ENCODE measurements at regions not wholly inside any gene's neighbourhood (a gene's known extent, or its start where the extent isn't known, plus 50 kb on each side); places are given as distances from the start of the nearest gene placed in this dataset.
"Not testable (repeated sequence)": the region's sequence is repeated elsewhere in the genome, so short reads cannot be mapped to it uniquely, and the experiment has no call there.

GRCh38 chr17:51347851-51348584, 87.7 kb downstream of the UTP18 start:
- no peak for DNase-seq
- Histone ChIP-seq H3K27me3 (no peaks in the 10 kb centered on the region), H3K27ac (no peak overlapping the region), H3K4me3 (no peak overlapping the region), H3K4me1 (no peaks in the 10 kb centered on the region), H3K9me3 (replicated peaks) (no peaks in the 10 kb centered on the region), H3K36me3 (no peaks in the 10 kb centered on the region)

GRCh38 chr17:51351080-51351479, 90.7 kb downstream of the UTP18 start:
- H3K27ac ChIP-seq, result no peak overlapping the region
- DNase-seq, result no peak
- H3K27me3 ChIP-seq, result no peaks in the 10 kb centered on the region
- H3K4me3 ChIP-seq, result no peak overlapping the region
- no peaks in the 10 kb centered on the region for H3K9me3 ChIP-seq (replicated peaks)
- no peaks in the 10 kb centered on the region for H3K36me3 ChIP-seq
- H3K4me1 ChIP-seq, result no peaks in the 10 kb centered on the region

DNA sequence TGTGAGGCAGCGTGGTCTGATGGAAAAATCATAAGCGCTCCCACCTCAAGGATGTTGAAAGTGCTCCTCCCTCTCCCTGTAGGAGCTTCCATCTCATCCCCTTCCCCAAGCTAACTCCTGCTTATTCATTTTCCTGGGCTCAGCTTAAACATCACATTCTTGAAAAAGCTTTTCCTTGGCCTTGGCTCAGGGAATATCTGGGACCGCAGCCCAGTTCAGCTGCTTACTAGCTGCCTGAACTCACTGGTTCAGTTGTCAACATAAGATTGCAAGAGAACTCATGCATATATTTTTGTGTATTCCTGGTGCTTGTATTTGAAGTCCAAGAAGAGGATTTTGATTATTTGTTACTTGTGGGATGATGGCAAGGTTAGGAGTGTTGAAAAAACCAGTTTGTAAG, 91.5 kb downstream of the UTP18 start:
- H3K36me3 ChIP-seq, result no peaks in the 10 kb centered on the region
- no peak for DNase-seq
- no peaks in the 10 kb centered on the region for H3K27me3 ChIP-seq
- no peak overlapping the region for H3K4me3 ChIP-seq
- no peak overlapping the region for H3K27ac ChIP-seq
- no peaks in the 10 kb centered on the region for H3K4me1 ChIP-seq
- H3K9me3 ChIP-seq (replicated peaks), result no peaks in the 10 kb centered on the region

DNA sequence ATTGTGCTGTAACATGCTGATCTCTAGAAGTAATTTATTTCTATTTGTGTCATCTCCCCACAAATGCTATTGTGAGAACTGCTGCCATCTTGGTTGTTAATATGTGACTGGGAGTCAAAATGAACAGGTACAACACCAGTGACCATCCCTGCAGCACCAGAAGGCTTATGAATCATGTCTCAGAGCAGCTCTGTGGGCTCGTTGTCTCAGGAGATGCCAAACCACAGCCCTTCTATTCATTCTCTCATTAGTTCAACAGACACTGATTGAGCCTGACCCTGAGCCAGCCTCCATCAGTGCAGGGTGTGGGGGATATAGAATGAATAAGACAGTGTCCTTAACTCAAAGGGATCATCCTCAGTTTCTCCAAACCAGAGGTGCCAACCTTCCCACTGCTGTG, 92.5 kb downstream of the UTP18 start:
- Histone ChIP-seq H3K27me3 (no peaks in the 10 kb centered on the region), H3K36me3 (no peaks in the 10 kb centered on the region), H3K4me3 (no peak overlapping the region), H3K9me3 (replicated peaks) (no peaks in the 10 kb centered on the region), H3K4me1 (no peaks in the 10 kb centered on the region), H3K27ac (no peak overlapping the region)
- no peak for DNase-seq

DNA sequence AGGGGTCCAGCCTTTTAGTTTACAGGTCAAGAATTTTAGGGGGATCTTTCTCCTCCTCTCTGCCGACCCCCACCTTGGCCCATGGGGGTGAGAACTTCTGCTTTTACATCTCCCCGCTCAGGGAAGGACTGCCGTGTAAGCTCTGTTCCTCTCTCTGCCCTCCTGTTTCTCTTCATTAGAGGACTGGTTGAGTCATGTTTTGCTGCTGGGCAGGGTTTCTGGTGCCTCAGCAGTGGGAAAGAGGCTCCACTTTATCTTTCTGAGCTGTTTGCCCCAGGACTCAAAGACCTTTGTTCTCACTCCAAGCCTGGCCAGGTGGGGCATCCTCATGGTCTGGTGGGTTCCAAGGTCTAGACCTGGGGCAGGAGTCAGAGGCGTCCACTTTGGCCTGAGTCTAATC, 93.0 kb downstream of the UTP18 start:
- no peaks in the 10 kb centered on the region for H3K9me3 ChIP-seq (replicated peaks)
- H3K36me3 ChIP-seq, result no peaks in the 10 kb centered on the region
- no peaks in the 10 kb centered on the region for H3K4me1 ChIP-seq
- DNase-seq, result no peak
- H3K4me3 ChIP-seq, result no peak overlapping the region
- H3K27me3 ChIP-seq, result no peaks in the 10 kb centered on the region
- no peak overlapping the region for H3K27ac ChIP-seq

DNA sequence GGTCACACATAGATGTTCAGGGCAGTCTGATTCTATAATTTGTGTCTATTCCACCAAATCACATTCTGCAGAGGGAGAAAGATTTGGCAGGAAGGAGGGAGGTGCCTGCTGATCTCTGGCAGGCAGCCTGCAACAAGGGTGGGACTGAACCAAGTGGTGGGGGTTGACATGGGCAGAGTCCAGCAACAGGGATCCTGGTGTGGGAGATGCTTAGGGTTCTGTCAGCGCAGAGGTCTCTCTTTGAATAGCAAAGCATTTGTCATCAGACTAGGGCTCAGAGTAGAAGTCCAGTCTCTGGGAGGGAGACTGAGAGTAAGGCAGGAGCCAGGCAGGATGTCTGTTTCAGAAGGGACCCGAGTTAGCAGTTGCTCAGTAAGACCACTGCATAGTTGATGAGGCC, 94.6 kb downstream of the UTP18 start:
- H3K27me3 ChIP-seq, result no peaks in the 10 kb centered on the region

GRCh38 chr17:51355441-51356410, 95.4 kb downstream of the UTP18 start:
- no peak for DNase-seq
- H3K27me3 ChIP-seq, result no peaks in the 10 kb centered on the region
- no peak overlapping the region for H3K4me3 ChIP-seq
- H3K36me3 ChIP-seq, result no peaks in the 10 kb centered on the region
- H3K9me3 ChIP-seq (replicated peaks), result no peaks in the 10 kb centered on the region
- no peak overlapping the region for H3K27ac ChIP-seq
- H3K4me1 ChIP-seq, result no peaks in the 10 kb centered on the region

More for the DNA sequence above, 94.6 kb downstream of the UTP18 start:
- DNase-seq, result no peak
- Histone ChIP-seq H3K4me3 (no peak overlapping the region), H3K27ac (no peak overlapping the region), H3K4me1 (no peaks in the 10 kb centered on the region), H3K9me3 (replicated peaks) (no peaks in the 10 kb centered on the region), H3K36me3 (no peaks in the 10 kb centered on the region)

- H3K27me3 ChIP-seq, result no peaks in the 10 kb centered on the region
Observed at GRCh38 chr17:51359055-51359454, 98.7 kb downstream of the UTP18 start.

DNA sequence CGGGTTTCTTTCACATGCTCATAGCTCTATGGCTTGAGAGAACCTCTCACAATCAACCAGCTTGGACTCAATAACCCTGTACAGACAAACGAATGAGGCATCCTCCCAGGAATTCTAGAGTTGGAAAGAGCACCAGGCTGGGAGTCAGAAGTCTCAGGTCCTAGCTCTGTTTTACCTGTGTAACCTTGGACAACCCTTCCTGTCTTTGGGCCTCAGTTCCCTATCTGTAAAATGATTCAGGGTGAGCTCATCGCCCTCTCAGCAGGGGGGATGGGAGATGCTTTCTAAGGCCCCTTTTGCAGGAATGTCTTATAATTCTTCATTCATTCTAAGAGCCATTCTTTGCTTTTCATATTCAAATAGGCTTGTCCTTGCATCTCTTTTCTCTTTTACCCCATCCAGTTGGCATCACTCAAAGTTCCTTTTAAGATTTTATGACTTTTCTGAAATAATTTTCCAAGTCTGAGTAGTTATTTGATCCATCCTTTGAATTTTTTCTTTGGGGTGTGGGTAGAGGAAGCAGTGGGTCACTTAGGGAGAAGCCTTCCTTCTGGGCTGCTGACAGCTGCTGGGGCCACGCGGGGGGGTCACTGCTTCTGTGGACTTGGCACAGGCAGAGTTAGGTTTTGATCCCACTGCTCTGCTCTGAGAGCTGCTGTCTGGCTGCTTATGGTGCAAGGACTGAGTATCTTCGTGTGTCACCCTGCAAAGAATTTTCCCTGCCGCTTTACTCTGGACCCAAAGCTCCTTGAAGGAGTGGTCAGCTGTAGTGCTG, 102.7 kb downstream of the UTP18 start:
- Histone ChIP-seq H3K4me3 (no peak overlapping the region), H3K27me3 (no peaks in the 10 kb centered on the region)
- peak; percentile 9 to 16 for DNase-seq

More at GRCh38 chr17:51359055-51359454, 98.7 kb downstream of the UTP18 start:
- no peaks in the 10 kb centered on the region for H3K9me3 ChIP-seq (replicated peaks)
- H3K27ac ChIP-seq, result no peak overlapping the region
- H3K36me3 ChIP-seq, result no peaks in the 10 kb centered on the region
- no peak overlapping the region for H3K4me3 ChIP-seq
- H3K4me1 ChIP-seq, result no peaks in the 10 kb centered on the region
- DNase-seq, result no peak

DNA sequence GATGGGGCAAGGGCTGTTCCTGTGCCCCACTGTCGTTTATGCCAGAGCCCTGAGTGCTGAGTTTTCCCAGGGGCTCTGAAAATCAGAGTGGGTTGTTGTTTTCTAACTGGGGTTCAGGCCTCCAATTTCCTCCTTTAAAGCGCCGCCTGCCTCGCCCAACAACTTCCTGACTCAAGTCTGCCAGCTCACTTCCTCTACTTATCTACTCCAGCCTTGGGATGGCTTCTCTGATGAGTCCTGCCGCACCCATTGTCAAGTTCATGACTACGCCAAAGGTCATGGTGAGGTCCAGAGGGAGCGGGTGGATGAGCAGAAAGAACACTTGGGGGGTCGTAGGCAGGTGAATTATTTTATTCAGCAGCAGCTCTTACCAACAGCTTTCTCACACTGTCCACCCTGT, 104.7 kb downstream of the UTP18 start:
- H3K36me3 ChIP-seq, result no peaks in the 10 kb centered on the region

More for the DNA sequence above, 102.7 kb downstream of the UTP18 start:
- no peaks in the 10 kb centered on the region for H3K36me3 ChIP-seq
- no peaks in the 10 kb centered on the region for H3K9me3 ChIP-seq (replicated peaks)
- no peaks in the 10 kb centered on the region for H3K4me1 ChIP-seq
- no peak overlapping the region for H3K27ac ChIP-seq

DNA sequence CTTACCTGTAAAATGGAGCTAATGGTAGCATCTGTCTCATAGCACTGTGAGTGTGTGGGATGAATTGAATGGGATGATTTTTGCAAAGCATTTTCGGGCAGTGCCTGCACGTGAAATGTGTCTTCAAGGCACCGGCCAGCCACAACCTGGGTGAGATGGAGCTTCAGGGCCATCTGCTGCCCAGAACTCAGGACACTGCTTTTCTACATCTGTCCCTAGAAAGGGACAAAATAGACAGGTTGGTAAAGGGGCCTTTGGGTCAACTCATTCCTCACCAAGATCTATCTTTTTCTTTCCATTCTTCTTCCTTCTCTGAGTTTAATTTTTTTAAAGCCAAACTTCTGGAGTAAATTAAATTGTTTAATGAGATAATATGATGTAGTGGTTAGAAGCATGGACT, 106.5 kb downstream of the UTP18 start:
- no peak overlapping the region for H3K27ac ChIP-seq
- no peaks in the 10 kb centered on the region for H3K9me3 ChIP-seq (replicated peaks)
- H3K4me1 ChIP-seq, result no peaks in the 10 kb centered on the region
- no peak for DNase-seq
- H3K27me3 ChIP-seq, result no peaks in the 10 kb centered on the region
- no peak overlapping the region for H3K4me3 ChIP-seq
- no peaks in the 10 kb centered on the region for H3K36me3 ChIP-seq

More for the DNA sequence above, 104.7 kb downstream of the UTP18 start:
- no peak overlapping the region for H3K27ac ChIP-seq
- no peak for DNase-seq
- no peaks in the 10 kb centered on the region for H3K27me3 ChIP-seq
- H3K4me3 ChIP-seq, result no peak overlapping the region
- H3K4me1 ChIP-seq, result no peaks in the 10 kb centered on the region
- H3K9me3 ChIP-seq (replicated peaks), result no peaks in the 10 kb centered on the region

DNA sequence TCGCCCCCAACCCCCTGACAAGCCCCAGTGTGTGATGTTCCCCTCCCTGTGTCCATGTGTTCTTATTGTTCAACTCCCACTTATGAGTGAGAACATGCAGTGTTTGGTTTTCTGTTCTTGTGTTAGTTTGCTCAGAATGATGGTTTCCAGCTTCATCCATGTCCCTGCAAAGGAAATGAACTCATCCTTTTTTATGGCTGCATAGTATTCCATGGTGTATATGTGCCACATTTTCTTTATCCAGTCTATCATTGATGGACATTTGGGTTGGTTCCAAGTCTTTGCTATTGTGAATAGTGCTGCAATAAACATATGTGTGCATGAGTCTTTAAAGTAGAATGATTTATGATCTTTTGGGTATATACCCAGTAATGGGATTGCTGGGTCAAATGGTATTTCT, 107.5 kb downstream of the UTP18 start:
- H3K9me3 ChIP-seq (replicated peaks); H3K4me1 ChIP-seq; H3K27ac ChIP-seq; H3K36me3 ChIP-seq; H3K27me3 ChIP-seq; H3K4me3 ChIP-seq; DNase-seq: not testable (repeated sequence)

DNA sequence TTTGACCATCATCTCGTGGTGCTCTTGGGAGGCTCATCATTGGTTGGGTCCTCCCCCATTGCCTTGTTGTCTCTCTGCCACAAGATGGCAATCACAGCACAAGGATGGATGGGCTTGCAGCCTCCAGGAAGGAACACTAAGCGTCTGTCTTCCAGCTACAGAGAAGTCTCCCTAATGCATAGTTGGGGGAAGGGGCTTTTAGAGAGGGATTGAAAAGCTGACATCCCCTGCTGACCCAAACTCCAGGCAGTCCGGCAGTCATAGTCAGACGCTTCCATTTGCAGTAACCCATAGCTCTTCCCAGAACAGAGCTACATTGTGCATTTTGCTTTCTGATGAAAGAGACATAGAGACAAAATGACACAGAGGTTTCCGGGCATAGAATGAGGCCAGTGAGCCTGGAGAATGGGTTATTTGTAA, 111.4 kb downstream of the UTP18 start:
- H3K27ac ChIP-seq, result no peak overlapping the region
- no peaks in the 10 kb centered on the region for H3K4me1 ChIP-seq
- no peaks in the 10 kb centered on the region for H3K9me3 ChIP-seq (replicated peaks)
- H3K36me3 ChIP-seq, result no peaks in the 10 kb centered on the region
- no peak overlapping the region for H3K4me3 ChIP-seq
- DNase-seq, result peak; percentile 52 to 75
- no peaks in the 10 kb centered on the region for H3K27me3 ChIP-seq

DNA sequence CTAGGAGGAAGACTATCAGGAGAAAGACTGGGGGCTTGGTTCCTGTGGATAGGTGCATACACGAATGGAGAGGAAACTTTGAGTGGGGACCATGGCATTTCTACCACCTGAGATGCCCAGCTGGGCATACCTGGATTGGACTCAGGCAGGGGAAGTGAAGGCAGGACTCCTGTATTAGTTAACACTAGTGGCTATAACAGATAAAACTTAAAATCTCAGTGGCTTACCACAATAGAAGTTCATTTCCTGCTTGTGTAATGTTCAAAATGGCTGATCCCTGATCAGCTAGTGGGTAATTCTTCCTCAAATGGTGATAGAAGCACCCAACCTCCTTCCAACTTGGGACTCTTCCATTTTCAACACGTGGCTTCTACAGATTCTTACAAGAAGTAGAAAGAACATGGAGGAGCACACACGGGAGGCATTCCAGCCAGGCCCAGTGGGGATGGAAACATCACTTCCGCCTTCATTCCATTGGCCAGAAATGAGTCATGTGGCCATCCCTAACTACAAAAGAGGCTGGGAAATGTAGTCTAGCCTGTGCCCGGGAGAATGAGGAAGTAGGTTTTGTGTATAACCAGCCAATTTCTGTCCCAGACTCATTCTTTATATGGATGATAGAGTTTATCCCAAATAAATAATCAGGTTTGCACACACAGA, 112.1 kb downstream of the UTP18 start:
- Histone ChIP-seq H3K4me3 (peak overlapping the region; percentile 47), H3K27ac (peak overlapping the region; percentile 29; the same call in 1 of the 2 replicates), H3K36me3 (no peaks in the 10 kb centered on the region), H3K27me3 (no peaks in the 10 kb centered on the region), H3K9me3 (replicated peaks) (no peaks in the 10 kb centered on the region), H3K4me1 (no peaks in the 10 kb centered on the region)
- peak; percentile 69 to 84 for DNase-seq
